ENCODE measurements at regions not wholly inside any gene's neighbourhood (a gene's known extent, or its start where the extent isn't known, plus 50 kb on each side); places are given as distances from the start of the nearest gene placed in this dataset.

- intact Hi-C loops (cut with micrococcal nuclease): no loop called here
- no peak for DNase-seq
- Mint-ChIP-seq H3K4me1 (no peaks in the 10 kb centered on the region), H3K4me3 (no peak overlapping the region), H3K9me3 (peaks cover 2% of the 10 kb centered on the region), H3K27ac (no peak overlapping the region), H3K27me3 (no peaks in the 10 kb centered on the region), H3K36me3 (ENCODE audit: low read depth) (no peaks in the 10 kb centered on the region)
- ChIA-PET POLR2A (no interaction called here), CTCF (no interaction called here)
- no peak for ATAC-seq (ENCODE audit: low read depth)
- no peak for TF ChIP-seq CTCF (IDR thresholded peaks at IDR 0.05)
Measured at GRCh38 chr10:108072466-108072865, 908.0 kb upstream of the SORCS1 start.

DNA sequence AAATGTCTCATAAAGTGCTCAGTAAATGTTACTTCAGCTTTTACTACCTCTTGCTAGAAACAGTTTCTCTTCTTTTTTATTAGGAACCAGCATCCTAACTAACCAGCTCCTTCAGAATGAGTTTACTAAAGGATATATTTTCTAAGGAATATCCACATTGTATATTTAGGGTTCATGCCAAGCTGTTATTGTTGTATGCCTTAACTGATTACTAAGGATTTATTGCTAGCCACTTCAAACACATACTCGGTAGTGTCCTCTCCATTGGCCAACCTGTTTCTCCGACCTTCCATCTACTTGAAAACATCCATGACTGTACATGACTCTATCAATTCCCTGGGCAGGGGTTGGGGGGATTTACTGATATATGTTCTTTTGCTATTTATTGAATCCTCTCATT, 906.3 kb upstream of the SORCS1 start:
- Mint-ChIP-seq H3K27me3 (no peaks in the 10 kb centered on the region), H3K4me3 (no peak overlapping the region), H3K36me3 (ENCODE audit: low read depth) (no peaks in the 10 kb centered on the region), H3K4me1 (no peaks in the 10 kb centered on the region), H3K9me3 (peaks cover 2% of the 10 kb centered on the region), H3K27ac (no peak overlapping the region)
- ChIA-PET POLR2A (no interaction called here), CTCF (no interaction called here)
- ATAC-seq (ENCODE audit: low read depth) (no peak), DNase-seq (no peak)
- TF ChIP-seq CTCF (IDR thresholded peaks at IDR 0.05): no peak
- intact Hi-C loops (cut with micrococcal nuclease): no loop called here

- no peak overlapping the region for H3K4me3 Mint-ChIP-seq
- no peak overlapping the region for H3K27ac Mint-ChIP-seq
- no peaks in the 10 kb centered on the region for H3K27me3 Mint-ChIP-seq
- ChIA-PET CTCF (no interaction called here), POLR2A (no interaction called here)
- H3K4me1 Mint-ChIP-seq: no peaks in the 10 kb centered on the region
- H3K36me3 Mint-ChIP-seq (ENCODE audit: low read depth): no peaks in the 10 kb centered on the region
- ATAC-seq (ENCODE audit: low read depth): no peak
- intact Hi-C loops (cut with micrococcal nuclease): no loop called here
- peaks cover 2% of the 10 kb centered on the region for H3K9me3 Mint-ChIP-seq
- TF ChIP-seq CTCF (IDR thresholded peaks at IDR 0.05): no peak
- DNase-seq: no peak
Measured at GRCh38 chr10:108069096-108069495, 904.6 kb upstream of the SORCS1 start.

GRCh38 chr10:108064746-108065260, 900.3 kb upstream of the SORCS1 start:
- ChIA-PET POLR2A (no interaction called here), CTCF (no interaction called here)
- intact Hi-C loops (cut with micrococcal nuclease): no loop called here
- Mint-ChIP-seq H3K4me1 (no peaks in the 10 kb centered on the region), H3K27me3 (no peaks in the 10 kb centered on the region), H3K9me3 (peaks cover 5% of the 10 kb centered on the region), H3K27ac (no peak overlapping the region), H3K4me3 (no peak overlapping the region), H3K36me3 (ENCODE audit: low read depth) (no peaks in the 10 kb centered on the region)
- DNase-seq (no peak), ATAC-seq (ENCODE audit: low read depth) (no peak)
- no peak for TF ChIP-seq CTCF (IDR thresholded peaks at IDR 0.05)

GRCh38 chr10:108060246-108060645, 895.7 kb upstream of the SORCS1 start:
- Mint-ChIP-seq H3K9me3 (peaks cover 9% of the 10 kb centered on the region), H3K27ac (no peak overlapping the region), H3K4me3 (no peak overlapping the region), H3K27me3 (no peaks in the 10 kb centered on the region), H3K4me1 (no peaks in the 10 kb centered on the region), H3K36me3 (ENCODE audit: low read depth) (no peaks in the 10 kb centered on the region)
- intact Hi-C loops (cut with micrococcal nuclease): no loop called here
- ATAC-seq (ENCODE audit: low read depth) (no peak), DNase-seq (no peak)
- TF ChIP-seq CTCF (IDR thresholded peaks at IDR 0.05): no peak
- CTCF ChIA-PET: no interaction called here
- POLR2A ChIA-PET: no interaction called here
